ENCODE measurements at regions not wholly inside any gene's neighbourhood (a gene's known extent, or its start where the extent isn't known, plus 50 kb on each side); places are given as distances from the start of the nearest gene placed in this dataset.
A peak's percentile ranks its signal among the peaks of the same experiment; 100 is the strongest.
"Not testable (repeated sequence)": the region's sequence is repeated elsewhere in the genome, so short reads cannot be mapped to it uniquely, and the experiment has no call there.

- no peak for DNase-seq (ENCODE audit: low read depth in 2 of 2)
These were observed 124.8 kb downstream of the BDH1 start for GRCh38 chr3:197430934-197431333.

DNA sequence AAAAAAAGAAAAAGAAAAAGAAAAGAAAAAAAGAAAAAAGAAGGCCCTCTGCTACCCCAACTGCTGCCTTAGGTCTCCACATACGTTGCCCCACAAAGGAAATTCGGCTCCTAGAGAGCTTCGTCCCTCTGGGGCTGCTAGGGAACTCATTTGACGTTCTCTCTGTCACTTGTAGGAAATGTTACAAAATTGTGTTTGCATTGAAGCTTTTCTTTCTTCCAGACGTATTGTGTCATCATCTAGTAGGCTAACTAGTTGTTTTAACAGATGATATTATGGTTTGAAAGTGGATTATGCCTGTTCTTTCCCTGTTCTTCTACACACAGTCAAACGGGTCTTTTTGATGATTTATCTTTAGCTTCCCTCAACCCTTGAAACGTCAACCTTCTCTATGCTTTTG, 125.3 kb downstream of the BDH1 start:
- DNase-seq (ENCODE audit: low read depth in 2 of 2), result no peak

GRCh38 chr3:197428952-197429351, 126.8 kb downstream of the BDH1 start:
- no peak for DNase-seq (ENCODE audit: low read depth in 2 of 2)

GRCh38 chr3:197428117-197428801, 127.5 kb downstream of the BDH1 start:
- peak; percentile 57 to 63 for DNase-seq (ENCODE audit: low read depth in 2 of 2)

DNA sequence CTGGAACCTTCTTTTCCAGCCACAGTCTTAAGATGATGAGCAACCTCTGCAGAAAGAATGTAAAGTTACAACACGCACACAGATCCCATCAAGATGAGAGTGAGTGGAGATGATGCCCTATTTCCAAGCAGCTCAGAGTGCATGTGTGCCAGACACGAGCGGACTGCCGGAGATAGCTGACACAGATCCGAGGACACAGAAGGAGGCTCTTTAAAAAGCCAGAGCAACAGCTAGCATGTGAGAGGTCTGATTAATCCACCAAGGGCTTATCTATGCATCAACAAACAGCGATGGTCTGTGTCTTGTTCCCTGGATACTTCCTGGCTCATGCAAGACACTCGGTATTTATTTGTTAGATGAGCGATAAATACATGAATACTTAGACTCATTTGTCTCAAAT, 128.6 kb upstream of the DLG1 start:
- no peak for DNase-seq (ENCODE audit: low read depth in 2 of 2)

- DNase-seq (ENCODE audit: low read depth in 2 of 2), result no peak
These were observed 127.7 kb upstream of the DLG1 start for GRCh38 chr3:197426121-197426566.

DNA sequence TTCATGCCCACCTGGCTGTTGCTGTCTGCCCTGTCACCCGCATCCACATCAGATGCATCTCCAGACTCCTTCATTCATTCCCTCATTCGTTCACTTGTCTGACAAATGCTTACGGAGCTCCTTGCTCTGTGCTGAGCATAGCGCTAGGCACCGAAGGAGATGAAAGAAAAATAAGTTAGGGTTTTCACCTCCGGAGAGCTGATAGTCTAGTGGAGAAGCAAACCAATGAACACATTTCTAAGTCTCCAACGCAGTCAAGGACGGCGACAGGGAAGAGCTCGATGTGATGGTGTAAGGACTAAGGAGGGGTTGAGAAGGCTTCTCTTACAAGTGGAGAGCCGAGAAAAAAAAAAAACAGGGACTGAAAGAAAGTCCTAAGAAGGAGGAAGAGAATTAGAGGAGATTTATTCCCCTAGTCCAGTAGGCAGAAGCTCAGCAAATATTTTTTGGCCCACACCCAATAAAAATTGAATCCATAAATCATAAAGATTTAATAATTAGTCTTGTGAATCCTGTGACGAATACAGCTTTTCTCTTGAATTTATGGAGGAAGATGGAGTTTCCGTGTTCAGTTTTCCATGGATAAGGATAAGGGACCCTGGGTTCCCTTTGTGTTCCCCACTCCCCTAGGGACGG, 127.2 kb upstream of the DLG1 start:
- DNase-seq (ENCODE audit: low read depth in 2 of 2), result no peak

DNA sequence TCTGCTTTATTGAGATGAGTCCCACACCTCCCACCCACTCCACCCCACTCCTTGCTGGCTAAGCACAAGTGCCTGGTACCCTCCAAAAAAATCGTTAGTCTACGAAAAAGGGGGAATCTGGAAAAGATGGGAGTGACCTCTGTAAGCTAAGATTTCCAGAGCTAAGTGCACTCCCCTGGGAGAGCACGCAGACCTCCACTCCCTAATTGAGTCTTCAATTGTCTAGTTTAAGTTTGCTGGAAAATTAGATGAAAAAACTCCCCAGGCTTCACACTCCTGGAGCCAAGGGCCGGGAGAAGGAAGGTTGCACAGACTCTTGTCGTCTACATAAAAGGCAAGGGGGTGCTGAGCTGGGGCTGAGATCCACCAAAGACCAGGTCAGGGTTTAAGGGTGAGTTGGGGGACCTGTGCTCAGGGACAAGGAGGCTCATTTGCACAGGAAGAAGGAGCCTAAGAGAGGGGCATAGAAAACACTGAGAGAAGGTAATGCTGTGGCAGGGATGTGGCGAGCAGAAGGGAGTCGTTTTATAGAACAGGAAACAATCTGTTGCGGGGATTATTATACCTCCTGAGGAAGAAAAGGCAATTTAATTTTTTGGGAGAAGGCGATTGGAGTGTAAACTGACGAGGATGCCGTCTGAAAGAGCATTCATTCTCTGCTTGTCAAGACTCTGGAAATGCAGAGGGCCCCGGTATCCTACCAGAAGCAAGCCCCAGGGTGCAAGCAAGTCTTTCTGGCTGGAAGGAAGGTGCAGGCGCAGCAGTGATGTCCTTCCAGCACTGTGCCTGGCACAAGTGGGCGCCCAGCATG, 126.5 kb upstream of the DLG1 start:
- no peak for DNase-seq (ENCODE audit: low read depth in 2 of 2)

- DNase-seq (ENCODE audit: low read depth in 2 of 2), result no peak
These were observed 125.9 kb upstream of the DLG1 start for GRCh38 chr3:197424266-197424665.

- no peak for DNase-seq (ENCODE audit: low read depth in 2 of 2)
These were observed 125.0 kb upstream of the DLG1 start for GRCh38 chr3:197423376-197423775.

- no peak for DNase-seq (ENCODE audit: low read depth in 2 of 2)
These were observed 124.1 kb upstream of the DLG1 start for GRCh38 chr3:197422506-197422905.

- no peak for DNase-seq (ENCODE audit: low read depth in 2 of 2)
These were observed 122.6 kb upstream of the DLG1 start for GRCh38 chr3:197421021-197421420.

- no peak for DNase-seq (ENCODE audit: low read depth in 2 of 2)
These were observed 122.2 kb upstream of the DLG1 start for GRCh38 chr3:197420566-197420965.

DNA sequence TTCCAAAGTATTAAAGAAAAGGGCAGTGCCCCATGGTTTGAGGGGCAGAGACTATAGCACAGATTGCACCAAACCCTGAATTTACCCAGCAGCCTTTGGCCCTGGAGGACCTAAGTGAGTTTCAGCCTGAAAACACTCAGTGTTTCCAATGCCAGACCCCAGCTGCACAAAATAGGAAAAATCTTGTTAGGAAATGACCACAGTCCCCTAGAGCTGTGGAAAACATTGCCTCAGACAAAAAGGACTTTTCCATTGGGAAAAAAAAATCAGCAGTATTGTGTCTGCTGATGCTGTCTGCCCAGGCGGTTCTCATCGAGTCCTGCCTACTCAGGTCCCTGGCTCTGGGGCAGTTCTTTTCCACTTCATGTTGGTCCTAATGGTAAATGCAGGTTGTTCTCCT, 121.7 kb upstream of the DLG1 start:
- no peak for DNase-seq (ENCODE audit: low read depth in 2 of 2)

GRCh38 chr3:197419696-197420095, 121.3 kb upstream of the DLG1 start:
- no peak for DNase-seq (ENCODE audit: low read depth in 2 of 2)

GRCh38 chr3:197417911-197418618, 119.7 kb upstream of the DLG1 start:
- DNase-seq (ENCODE audit: low read depth in 2 of 2), result no peak

DNA sequence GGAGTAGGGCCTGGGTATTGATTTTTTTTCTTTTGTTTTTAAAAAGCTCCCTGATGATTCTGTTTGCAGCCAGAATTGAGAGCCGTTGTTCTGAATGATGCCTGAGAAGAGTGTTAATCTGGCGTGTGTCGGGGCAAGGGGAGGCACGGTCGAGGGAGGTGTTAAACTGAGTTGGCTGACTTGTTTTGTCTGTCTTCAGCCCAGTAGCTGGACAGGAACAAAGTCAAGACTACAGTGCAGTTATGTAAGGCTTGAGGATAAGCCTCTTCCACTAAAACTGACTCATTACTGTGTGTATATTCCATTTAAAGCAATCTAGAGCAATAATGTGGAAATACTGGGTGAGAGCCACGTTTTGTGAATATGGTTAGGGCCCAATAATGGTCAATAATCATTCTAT, 119.0 kb upstream of the DLG1 start:
- no peak for DNase-seq (ENCODE audit: low read depth in 2 of 2)

- not testable (repeated sequence) for DNase-seq (ENCODE audit: low read depth in 2 of 2)
These were observed 113.5 kb upstream of the DLG1 start for GRCh38 chr3:197411899-197412298.

- DNase-seq (ENCODE audit: low read depth in 2 of 2), result not testable (repeated sequence)
These were observed 111.8 kb upstream of the DLG1 start for GRCh38 chr3:197410170-197410569.

DNA sequence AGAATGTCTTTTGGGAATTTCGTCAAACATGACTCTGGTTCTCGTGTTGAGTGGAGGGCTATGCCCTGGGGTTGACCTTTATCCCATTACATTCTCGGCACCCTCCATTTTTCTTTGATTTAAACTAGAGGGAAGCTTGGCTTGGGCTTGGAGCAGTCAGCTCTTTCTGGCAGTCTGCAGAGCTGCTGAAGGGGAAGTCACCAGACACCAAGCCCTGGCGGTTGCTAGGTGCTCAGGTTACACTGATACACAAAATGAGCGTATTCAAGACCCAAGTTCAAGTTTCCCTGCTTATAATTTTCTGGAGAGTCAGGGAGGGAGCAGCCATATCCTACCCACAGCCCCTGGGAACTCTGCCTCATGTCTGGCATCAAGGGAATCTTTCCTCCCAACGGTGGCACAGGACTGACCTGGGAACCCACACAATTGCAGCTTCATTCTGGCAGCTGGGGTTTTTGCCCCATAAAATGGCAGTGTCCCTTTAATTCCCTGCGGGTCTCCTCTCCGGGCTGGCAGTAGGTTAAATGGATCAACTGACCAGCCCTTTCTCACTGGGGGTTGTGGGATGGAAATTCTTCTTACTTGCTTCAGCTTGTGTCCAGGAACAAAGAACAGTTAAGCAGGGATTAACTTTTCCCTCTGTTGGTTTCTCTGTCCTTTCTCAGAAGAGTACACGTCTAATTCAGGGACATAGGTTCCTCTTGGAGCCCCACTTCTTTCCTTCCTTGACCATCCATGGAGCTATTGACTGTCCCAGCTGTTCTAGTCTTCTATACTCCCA, 110.0 kb upstream of the DLG1 start:
- no peak for DNase-seq (ENCODE audit: low read depth in 2 of 2)

DNA sequence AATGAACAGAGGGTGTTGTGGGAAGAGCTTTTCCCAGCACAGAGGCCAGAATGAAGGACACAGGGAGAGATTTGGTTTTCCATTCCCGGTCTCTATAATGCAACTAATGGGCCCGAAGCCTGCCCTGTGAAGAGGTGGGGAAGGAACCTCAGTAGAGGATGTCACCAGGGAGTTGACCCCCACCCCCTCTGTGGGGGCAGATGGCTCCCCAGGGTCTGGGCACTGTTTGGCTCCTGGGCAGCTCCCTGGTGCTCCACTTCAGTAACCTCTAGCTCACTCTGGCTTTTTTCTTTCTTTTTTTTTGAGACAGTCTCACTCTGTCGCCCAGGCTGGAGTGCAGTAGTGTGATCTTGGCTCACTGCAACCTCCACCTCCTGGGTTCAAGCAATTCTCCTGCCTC, 109.1 kb upstream of the DLG1 start:
- no peak for DNase-seq (ENCODE audit: low read depth in 2 of 2)

Data from stimulated activated CD8-positive, alpha-beta memory T cell treated with anti-CD3 and anti-CD28 coated beads, Interleukin-15, amount 100 ng/mL, for 48 hours (primary cell).